Stimulated activated CD4-positive, alpha-beta T cell treated with anti-CD3 and anti-CD28 coated beads, Interleukin-2, amount 100 ng/mL, for 24 hours (primary cell): ENCODE measurements at regions not wholly inside any gene's neighbourhood (a gene's known extent, or its start where the extent isn't known, plus 50 kb on each side); places are given as distances from the start of the nearest gene placed in this dataset.
"Not testable (repeated sequence)": the region's sequence is repeated elsewhere in the genome, so short reads cannot be mapped to it uniquely, and the experiment has no call there.

Experiments
- DNase-seq, 2 donors: peaks; one replicate each; pipeline ENCODE4 v3.0.0-alpha.2; 2020

- no peak for DNase-seq
Observed at GRCh38 chr14:89697281-89698060, 257.1 kb downstream of the EFCAB11 start.

- no peak for DNase-seq
Observed at GRCh38 chr14:89695846-89696245, 258.7 kb downstream of the EFCAB11 start.

- no peak for DNase-seq
Observed at GRCh38 chr14:89690139-89690538, 264.4 kb downstream of the EFCAB11 start.

GRCh38 chr14:89689711-89690110 lies 264.8 kb downstream of the EFCAB11 start:
- not testable (repeated sequence) for DNase-seq

- no peak for DNase-seq
Observed at GRCh38 chr14:89688507-89689211, 265.9 kb downstream of the EFCAB11 start.

- DNase-seq, result not testable (repeated sequence)
Observed at GRCh38 chr14:89687129-89687528, 267.4 kb downstream of the EFCAB11 start.

GRCh38 chr14:89684139-89684538 lies 267.1 kb upstream of the FOXN3 start:
- no peak for DNase-seq

- peak; percentile 71 to 73 for DNase-seq
Observed at GRCh38 chr14:89681086-89682018, 264.3 kb upstream of the FOXN3 start.

GRCh38 chr14:89680156-89680555 lies 263.1 kb upstream of the FOXN3 start:
- DNase-seq, result no peak

- DNase-seq, result no peak
Observed at GRCh38 chr14:89678768-89679167, 261.7 kb upstream of the FOXN3 start.

GRCh38 chr14:89675590-89675989 lies 258.6 kb upstream of the FOXN3 start:
- DNase-seq, result no peak

- no peak for DNase-seq
Observed at GRCh38 chr14:89674936-89675335, 257.9 kb upstream of the FOXN3 start.

GRCh38 chr14:89674240-89674639 lies 257.2 kb upstream of the FOXN3 start:
- no peak for DNase-seq

GRCh38 chr14:89673512-89674225 lies 256.6 kb upstream of the FOXN3 start:
- DNase-seq, result peak in 1 of 2 donors; percentile 19

GRCh38 chr14:89672636-89673511 lies 255.8 kb upstream of the FOXN3 start:
- no peak for DNase-seq

GRCh38 chr14:89669193-89669592 lies 252.2 kb upstream of the FOXN3 start:
- DNase-seq, result peak in 1 of 2 donors; percentile 16

- DNase-seq, result no peak
Observed at GRCh38 chr14:89667983-89668382, 250.9 kb upstream of the FOXN3 start.

GRCh38 chr14:89665300-89666081 lies 248.5 kb upstream of the FOXN3 start:
- DNase-seq, result not testable (repeated sequence)

- DNase-seq, result no peak
Observed at GRCh38 chr14:89661392-89661791, 244.4 kb upstream of the FOXN3 start.

- not testable (repeated sequence) for DNase-seq
Observed at GRCh38 chr14:89660625-89661233, 243.7 kb upstream of the FOXN3 start.
